ENCODE measurements at regions not wholly inside any gene's neighbourhood (a gene's known extent, or its start where the extent isn't known, plus 50 kb on each side); places are given as distances from the start of the nearest gene placed in this dataset.

DNA sequence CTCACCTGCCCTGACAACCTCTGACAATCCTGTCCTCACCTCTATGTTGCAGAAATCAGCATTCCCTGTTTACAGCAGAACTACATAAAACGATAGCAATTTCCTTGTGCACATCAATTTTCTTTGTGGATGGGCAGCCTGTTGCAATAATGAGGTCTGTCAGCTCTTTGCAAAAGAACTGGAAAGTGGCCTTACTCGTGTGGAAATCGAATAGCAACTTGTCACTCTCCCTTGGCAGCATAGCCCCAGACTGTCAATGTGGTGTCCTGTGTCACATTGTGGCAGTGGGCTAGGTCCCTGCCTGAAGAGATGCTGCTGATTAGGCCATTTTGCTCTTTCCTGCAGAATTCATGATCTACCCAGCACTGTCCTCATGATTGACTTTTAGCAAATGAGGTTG is 531.9 kb downstream of the CCDC85A start:
- no peak for TF ChIP-seq CTCF (IDR thresholded peaks at IDR 0.05)
- TF ChIP-seq POLR2A (IDR thresholded peaks at IDR 0.05), result no peak
- no peak for TF ChIP-seq EP300 (IDR thresholded peaks at IDR 0.05)
